ENCODE measurements at regions not wholly inside any gene's neighbourhood (a gene's known extent, or its start where the extent isn't known, plus 50 kb on each side); places are given as distances from the start of the nearest gene placed in this dataset.

GRCh38 chr9:110056062-110056461 is 151.9 kb downstream of the C9orf152 start:
- Histone ChIP-seq H3K27me3 (ENCODE audit: control insufficient read depth, insufficient read depth, low read length) (peaks cover under 1% of the 10 kb centered on the region), H3K4me1 (ENCODE audit: control insufficient read depth, insufficient read depth, low read length) (no peaks in the 10 kb centered on the region), H3K36me3 (ENCODE audit: control insufficient read depth, insufficient read depth, low read length) (no peaks in the 10 kb centered on the region), H3K4me3 (ENCODE audit: low read depth, low read length) (no peak overlapping the region), H3K9me3 (ENCODE audit: control insufficient read depth, insufficient read depth, low read length) (no peaks in the 10 kb centered on the region), H3K27ac (ENCODE audit: low read depth, low read length) (no peak overlapping the region)
- WGBS (ENCODE audit: insufficient coverage) = 92% methylated on average over 2 of the region's 6 CpGs
- no peak for DNase-seq (ENCODE audit: low read depth in 4 of 6, low spot score in 6 of 6)

GRCh38 chr9:110058304-110058953 is 149.5 kb downstream of the C9orf152 start:
- WGBS (ENCODE audit: insufficient coverage) = 90% methylated on average over 3 of the region's 5 CpGs

DNA sequence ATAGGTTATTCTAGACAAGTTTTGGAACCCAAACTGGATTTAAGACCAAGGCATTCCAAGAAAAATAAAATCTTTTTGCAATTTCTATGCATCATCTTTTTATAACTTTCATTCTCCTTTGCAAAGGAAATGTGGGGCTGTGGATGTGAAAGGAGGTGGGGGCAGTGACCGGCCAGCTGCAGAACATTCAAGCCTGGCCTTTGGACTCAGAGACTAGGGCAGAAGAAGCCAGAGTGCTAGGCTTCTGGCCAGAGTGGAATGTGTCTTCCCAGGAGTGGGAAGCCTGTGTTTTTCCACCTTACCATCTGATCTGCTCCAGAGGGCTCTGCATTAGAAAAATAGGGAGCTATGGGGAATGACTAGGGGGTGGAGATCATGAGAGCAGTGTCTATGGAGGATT is 148.5 kb downstream of the C9orf152 start:
- whole genome bisulfite sequencing (ENCODE audit: insufficient coverage) = no CpG with 5 or more reads among the region's 1 CpG
- H3K4me1 ChIP-seq (ENCODE audit: control insufficient read depth, insufficient read depth, low read length) = no peaks in the 10 kb centered on the region
- DNase-seq (ENCODE audit: low read depth in 4 of 6, low spot score in 6 of 6) = no peak
- no peak overlapping the region for H3K4me3 ChIP-seq (ENCODE audit: low read depth, low read length)
- H3K27me3 ChIP-seq (ENCODE audit: control insufficient read depth, insufficient read depth, low read length) = no peaks in the 10 kb centered on the region
- H3K36me3 ChIP-seq (ENCODE audit: control insufficient read depth, insufficient read depth, low read length) = no peaks in the 10 kb centered on the region
- H3K9me3 ChIP-seq (ENCODE audit: control insufficient read depth, insufficient read depth, low read length) = no peaks in the 10 kb centered on the region
- no peak overlapping the region for H3K27ac ChIP-seq (ENCODE audit: low read depth, low read length)

More at GRCh38 chr9:110058304-110058953, 149.5 kb downstream of the C9orf152 start:
- H3K36me3 ChIP-seq (ENCODE audit: control insufficient read depth, insufficient read depth, low read length) = no peaks in the 10 kb centered on the region
- no peak overlapping the region for H3K4me3 ChIP-seq (ENCODE audit: low read depth, low read length)
- H3K9me3 ChIP-seq (ENCODE audit: control insufficient read depth, insufficient read depth, low read length) = no peaks in the 10 kb centered on the region
- no peaks in the 10 kb centered on the region for H3K4me1 ChIP-seq (ENCODE audit: control insufficient read depth, insufficient read depth, low read length)
- H3K27ac ChIP-seq (ENCODE audit: low read depth, low read length) = no peak overlapping the region
- H3K27me3 ChIP-seq (ENCODE audit: control insufficient read depth, insufficient read depth, low read length) = no peaks in the 10 kb centered on the region
- peak in 2 of 6 donors; percentile 25 to 31 for DNase-seq (ENCODE audit: low read depth in 4 of 6, low spot score in 6 of 6)

DNA sequence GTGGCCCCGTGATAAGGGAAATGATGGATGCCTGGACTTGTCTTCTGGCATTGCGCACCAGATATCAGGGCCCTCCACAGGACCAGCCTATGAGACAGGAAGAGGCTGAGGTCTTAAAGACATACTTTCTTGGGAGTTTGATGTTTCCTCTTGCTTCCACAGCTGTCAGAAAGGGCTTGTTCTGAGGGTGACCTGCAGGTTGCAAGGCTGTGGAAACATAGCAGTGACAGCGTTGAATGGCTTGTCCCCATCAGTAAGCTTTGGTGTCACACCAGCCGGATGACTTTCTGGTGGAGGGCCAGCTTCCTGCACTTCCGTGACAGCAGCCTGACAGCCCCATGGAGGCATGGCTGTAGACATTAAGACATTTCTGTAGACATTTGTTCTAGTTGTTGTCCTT is 143.2 kb downstream of the C9orf152 start:
- H3K4me3 ChIP-seq (ENCODE audit: low read depth, low read length) = no peak overlapping the region
- DNase-seq (ENCODE audit: low read depth in 4 of 6, low spot score in 6 of 6) = no peak
- H3K27ac ChIP-seq (ENCODE audit: low read depth, low read length) = no peak overlapping the region
- H3K9me3 ChIP-seq (ENCODE audit: control insufficient read depth, insufficient read depth, low read length) = no peaks in the 10 kb centered on the region
- no peaks in the 10 kb centered on the region for H3K36me3 ChIP-seq (ENCODE audit: control insufficient read depth, insufficient read depth, low read length)
- H3K27me3 ChIP-seq (ENCODE audit: control insufficient read depth, insufficient read depth, low read length) = no peaks in the 10 kb centered on the region
- H3K4me1 ChIP-seq (ENCODE audit: control insufficient read depth, insufficient read depth, low read length) = no peaks in the 10 kb centered on the region
- WGBS (ENCODE audit: insufficient coverage) = 81% methylated on average over 3 of the region's 5 CpGs

- H3K36me3 ChIP-seq (ENCODE audit: control insufficient read depth, insufficient read depth, low read length) = no peaks in the 10 kb centered on the region
- no peak overlapping the region for H3K4me3 ChIP-seq (ENCODE audit: low read depth, low read length)
- no peaks in the 10 kb centered on the region for H3K27me3 ChIP-seq (ENCODE audit: control insufficient read depth, insufficient read depth, low read length)
- no peaks in the 10 kb centered on the region for H3K4me1 ChIP-seq (ENCODE audit: control insufficient read depth, insufficient read depth, low read length)
- WGBS (ENCODE audit: insufficient coverage) = no CpG with 5 or more reads among the region's 2 CpGs
- no peaks in the 10 kb centered on the region for H3K9me3 ChIP-seq (ENCODE audit: control insufficient read depth, insufficient read depth, low read length)
- DNase-seq (ENCODE audit: low read depth in 4 of 6, low spot score in 6 of 6) = no peak
- no peak overlapping the region for H3K27ac ChIP-seq (ENCODE audit: low read depth, low read length)
Observed at GRCh38 chr9:110065532-110065931, 142.4 kb downstream of the C9orf152 start.

GRCh38 chr9:110066929-110067716 is 140.8 kb downstream of the C9orf152 start:
- no peak overlapping the region for H3K27ac ChIP-seq (ENCODE audit: low read depth, low read length)
- WGBS (ENCODE audit: insufficient coverage) = 25% methylated on average over 2 of the region's 6 CpGs
- no peaks in the 10 kb centered on the region for H3K4me1 ChIP-seq (ENCODE audit: control insufficient read depth, insufficient read depth, low read length)
- no peak for DNase-seq (ENCODE audit: low read depth in 4 of 6, low spot score in 6 of 6)
- H3K27me3 ChIP-seq (ENCODE audit: control insufficient read depth, insufficient read depth, low read length) = no peaks in the 10 kb centered on the region
- no peaks in the 10 kb centered on the region for H3K36me3 ChIP-seq (ENCODE audit: control insufficient read depth, insufficient read depth, low read length)
- H3K9me3 ChIP-seq (ENCODE audit: control insufficient read depth, insufficient read depth, low read length) = no peaks in the 10 kb centered on the region
- H3K4me3 ChIP-seq (ENCODE audit: low read depth, low read length) = no peak overlapping the region

GRCh38 chr9:110068212-110068611 is 139.7 kb downstream of the C9orf152 start:
- Histone ChIP-seq H3K27ac (ENCODE audit: low read depth, low read length) (no peak overlapping the region), H3K9me3 (ENCODE audit: control insufficient read depth, insufficient read depth, low read length) (no peaks in the 10 kb centered on the region)

DNA sequence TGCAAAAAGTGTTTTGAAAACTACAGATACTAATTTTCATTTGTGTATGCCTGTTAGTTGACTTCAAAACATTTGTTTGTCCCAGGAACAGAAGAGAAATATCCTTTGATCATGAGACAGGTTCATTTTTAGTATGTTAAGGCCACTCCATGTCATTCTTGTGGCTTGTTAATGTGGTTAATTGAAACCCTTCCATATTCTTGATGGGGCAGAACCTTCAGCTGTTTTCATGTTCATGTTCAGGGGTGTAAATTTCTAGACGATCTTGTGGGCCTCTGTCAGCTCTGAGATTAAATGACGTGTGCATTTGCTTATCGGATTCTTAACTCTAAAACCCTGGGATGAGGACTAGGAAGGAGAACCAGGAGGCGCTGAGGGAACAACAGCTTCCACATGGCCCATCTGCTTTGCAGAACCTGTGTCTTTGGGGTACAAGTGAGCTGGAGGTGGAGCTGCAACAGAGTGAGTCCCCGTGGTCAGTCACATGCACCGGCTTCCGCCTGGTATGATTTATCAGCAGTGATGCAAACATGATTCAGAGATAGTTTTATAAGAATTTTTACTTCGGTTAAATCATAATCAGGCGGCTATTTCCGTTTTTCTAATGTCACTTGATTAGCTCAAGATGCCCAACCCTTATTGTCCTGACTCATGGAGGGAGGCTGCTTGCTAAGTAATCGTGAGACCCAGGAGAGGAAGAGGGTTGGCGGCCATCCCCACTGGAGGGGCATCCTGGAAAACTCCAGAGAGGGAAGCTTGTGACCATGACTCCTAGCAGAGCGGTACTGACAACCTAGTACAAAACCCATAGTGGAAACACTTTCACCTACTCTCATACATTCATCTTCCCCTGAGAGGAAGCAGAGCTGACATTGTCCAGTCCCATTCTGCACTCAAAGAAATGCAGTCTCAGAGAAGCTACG is 138.4 kb downstream of the C9orf152 start:
- Histone ChIP-seq H3K4me1 (ENCODE audit: control insufficient read depth, insufficient read depth, low read length) (no peaks in the 10 kb centered on the region), H3K36me3 (ENCODE audit: control insufficient read depth, insufficient read depth, low read length) (no peaks in the 10 kb centered on the region), H3K9me3 (ENCODE audit: control insufficient read depth, insufficient read depth, low read length) (no peaks in the 10 kb centered on the region), H3K27me3 (ENCODE audit: control insufficient read depth, insufficient read depth, low read length) (no peaks in the 10 kb centered on the region), H3K27ac (ENCODE audit: low read depth, low read length) (no peak overlapping the region), H3K4me3 (ENCODE audit: low read depth, low read length) (no peak overlapping the region)
- WGBS (ENCODE audit: insufficient coverage) = 94% methylated on average over 3 of the region's 14 CpGs
- DNase-seq (ENCODE audit: low read depth in 4 of 6, low spot score in 6 of 6) = no peak

More at GRCh38 chr9:110068212-110068611, 139.7 kb downstream of the C9orf152 start:
- DNase-seq (ENCODE audit: low read depth in 4 of 6, low spot score in 6 of 6) = no peak
- no peaks in the 10 kb centered on the region for H3K36me3 ChIP-seq (ENCODE audit: control insufficient read depth, insufficient read depth, low read length)
- H3K27me3 ChIP-seq (ENCODE audit: control insufficient read depth, insufficient read depth, low read length) = no peaks in the 10 kb centered on the region
- H3K4me3 ChIP-seq (ENCODE audit: low read depth, low read length) = no peak overlapping the region
- H3K4me1 ChIP-seq (ENCODE audit: control insufficient read depth, insufficient read depth, low read length) = no peaks in the 10 kb centered on the region

GRCh38 chr9:110072597-110073355 is 135.2 kb downstream of the C9orf152 start:
- no peak for DNase-seq (ENCODE audit: low read depth in 4 of 6, low spot score in 6 of 6)
- no peaks in the 10 kb centered on the region for H3K4me1 ChIP-seq (ENCODE audit: control insufficient read depth, insufficient read depth, low read length)
- WGBS (ENCODE audit: insufficient coverage) = 98% methylated on average over 3 of the region's 5 CpGs

More at GRCh38 chr9:110072597-110073355, 135.2 kb downstream of the C9orf152 start:
- no peak overlapping the region for H3K27ac ChIP-seq (ENCODE audit: low read depth, low read length)
- no peaks in the 10 kb centered on the region for H3K27me3 ChIP-seq (ENCODE audit: control insufficient read depth, insufficient read depth, low read length)
- H3K36me3 ChIP-seq (ENCODE audit: control insufficient read depth, insufficient read depth, low read length) = no peaks in the 10 kb centered on the region
- no peak overlapping the region for H3K4me3 ChIP-seq (ENCODE audit: low read depth, low read length)
- no peaks in the 10 kb centered on the region for H3K9me3 ChIP-seq (ENCODE audit: control insufficient read depth, insufficient read depth, low read length)

Data from spinal cord (tissue), 9 donors.